ENCODE measurements at regions not wholly inside any gene's neighbourhood (a gene's known extent, or its start where the extent isn't known, plus 50 kb on each side); places are given as distances from the start of the nearest gene placed in this dataset.

DNA sequence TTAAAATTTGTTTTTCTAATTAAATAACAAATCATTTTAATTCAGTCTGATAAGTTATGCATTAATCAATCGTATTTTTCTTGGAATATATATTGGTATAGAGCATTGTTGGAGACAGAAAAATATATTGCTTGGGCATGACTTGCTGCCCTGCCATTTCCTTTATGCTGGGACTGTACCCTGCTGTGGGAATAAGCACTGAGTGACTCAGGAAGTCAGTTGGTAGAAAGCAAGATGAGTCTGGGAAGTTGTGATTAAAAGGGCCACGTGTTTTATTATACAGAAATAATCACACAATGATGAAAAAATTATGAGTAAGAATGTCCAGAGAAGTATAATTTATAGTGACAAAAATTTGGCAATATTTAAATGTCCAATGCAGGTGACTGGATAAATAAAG is 139.5 kb downstream of the KIF18A start:
- DNase-seq = no peak

DNA sequence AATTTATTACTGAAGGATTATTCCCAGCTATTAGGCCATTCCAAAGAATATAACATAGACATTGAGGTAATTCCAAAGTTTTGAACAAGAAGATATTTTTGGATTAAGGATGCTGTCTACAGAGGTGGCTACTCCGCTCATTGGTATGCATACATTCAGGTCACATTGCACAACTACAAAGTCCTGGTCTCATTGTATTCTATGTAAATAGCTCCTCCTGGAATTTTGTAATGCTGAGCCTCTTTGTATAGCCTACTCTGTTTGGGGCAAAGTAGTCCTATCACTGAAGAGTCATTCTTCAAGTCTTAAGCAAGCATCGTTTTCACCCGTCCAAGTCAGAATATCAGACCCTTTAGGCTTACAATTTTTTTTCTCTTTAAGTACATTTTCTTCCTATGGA is 142.4 kb downstream of the KIF18A start:
- DNase-seq = no peak

DNA sequence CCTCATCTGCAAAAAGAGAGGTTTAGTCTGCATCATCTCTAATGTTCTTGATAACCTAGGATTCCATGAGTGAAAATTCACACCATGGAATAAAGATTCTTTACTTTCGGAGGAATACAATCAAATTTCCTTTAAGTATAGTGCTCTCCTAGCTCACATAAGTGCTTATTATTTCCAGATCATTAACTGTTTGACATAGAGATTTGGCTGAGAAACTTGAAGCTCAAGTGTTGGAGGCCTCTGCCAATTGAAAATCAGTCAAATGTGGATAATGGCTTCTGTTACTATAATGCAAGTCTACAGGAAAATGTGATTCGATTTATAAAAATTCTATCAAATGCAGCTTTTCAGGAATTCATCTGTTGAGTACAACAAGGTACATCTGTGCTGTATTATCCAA is 144.6 kb downstream of the KIF18A start:
- DNase-seq = peak; percentile 1

DNA sequence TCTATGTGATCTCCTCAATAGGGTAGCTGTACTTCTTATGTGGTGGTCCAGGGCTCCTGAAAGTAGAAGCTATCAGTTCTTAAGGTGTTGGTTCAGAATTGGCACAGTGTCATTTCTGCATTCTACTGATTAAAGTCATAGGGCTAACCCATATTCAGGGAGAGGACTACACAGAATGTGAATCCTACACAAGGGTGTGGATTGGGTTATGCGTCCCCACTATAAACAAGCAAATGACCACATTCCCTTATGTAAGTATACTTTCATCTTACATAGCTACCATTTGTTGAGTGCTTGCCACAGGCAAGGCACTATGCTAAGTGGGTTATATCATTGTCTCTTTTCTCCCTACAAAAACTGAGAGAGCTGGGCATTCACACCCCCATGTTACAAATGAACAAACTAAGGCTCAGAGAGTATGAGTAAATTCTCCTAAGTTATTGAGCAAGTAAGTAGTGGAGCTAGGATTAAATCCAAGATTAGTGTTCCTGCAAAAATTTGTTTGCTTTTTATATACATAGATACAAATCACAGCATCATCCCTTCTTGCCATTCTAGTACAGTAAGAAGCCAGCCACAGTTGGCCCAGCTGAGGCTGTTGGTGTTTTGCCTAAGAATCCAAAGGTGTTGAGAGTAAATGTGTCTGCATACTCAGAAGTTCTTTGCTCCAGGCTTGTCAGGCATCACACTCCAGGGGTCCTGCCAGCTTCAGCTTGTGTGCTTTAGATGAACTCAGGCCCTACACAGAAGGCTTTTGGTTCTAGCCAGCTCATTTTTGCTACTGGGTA is 157.8 kb downstream of the KIF18A start:
- DNase-seq = no peak

- no peak for DNase-seq
Measured at GRCh38 chr11:27945348-27945747, 162.6 kb downstream of the KIF18A start.

DNA sequence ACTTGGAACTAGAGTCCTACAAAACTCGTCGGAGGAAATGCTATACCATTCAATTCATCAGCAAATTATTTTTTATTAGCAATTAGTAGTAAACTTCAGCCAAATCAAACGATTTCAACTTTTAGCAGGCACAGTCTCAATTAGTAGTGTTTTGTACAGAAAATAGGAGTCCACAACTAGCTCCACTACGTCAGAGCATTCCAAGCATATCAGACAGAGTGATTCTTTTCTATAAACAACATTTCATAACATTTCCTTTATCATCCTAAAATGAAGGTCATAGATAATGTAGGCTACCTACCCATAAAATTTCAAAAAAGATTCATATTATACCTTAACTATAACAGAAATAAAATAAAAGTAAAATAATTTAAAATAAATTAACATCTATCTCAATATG is 169.9 kb downstream of the KIF18A start:
- no peak for DNase-seq

DNA sequence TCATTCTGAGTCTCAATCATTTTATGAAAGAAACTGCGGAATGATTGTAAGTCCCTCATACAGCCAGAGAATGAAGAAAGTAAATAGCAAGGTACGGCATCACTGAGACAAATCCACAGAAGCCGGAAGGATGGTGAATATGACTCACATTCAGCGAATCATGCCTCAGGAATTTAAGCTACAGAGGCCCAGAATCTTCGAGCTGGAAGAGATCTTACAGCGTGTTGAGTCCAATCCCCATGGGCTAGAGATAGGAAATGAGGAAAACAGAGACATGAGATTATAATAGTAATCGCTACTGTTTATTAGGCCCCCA is 173.2 kb downstream of the KIF18A start:
- DNase-seq = no peak

DNA sequence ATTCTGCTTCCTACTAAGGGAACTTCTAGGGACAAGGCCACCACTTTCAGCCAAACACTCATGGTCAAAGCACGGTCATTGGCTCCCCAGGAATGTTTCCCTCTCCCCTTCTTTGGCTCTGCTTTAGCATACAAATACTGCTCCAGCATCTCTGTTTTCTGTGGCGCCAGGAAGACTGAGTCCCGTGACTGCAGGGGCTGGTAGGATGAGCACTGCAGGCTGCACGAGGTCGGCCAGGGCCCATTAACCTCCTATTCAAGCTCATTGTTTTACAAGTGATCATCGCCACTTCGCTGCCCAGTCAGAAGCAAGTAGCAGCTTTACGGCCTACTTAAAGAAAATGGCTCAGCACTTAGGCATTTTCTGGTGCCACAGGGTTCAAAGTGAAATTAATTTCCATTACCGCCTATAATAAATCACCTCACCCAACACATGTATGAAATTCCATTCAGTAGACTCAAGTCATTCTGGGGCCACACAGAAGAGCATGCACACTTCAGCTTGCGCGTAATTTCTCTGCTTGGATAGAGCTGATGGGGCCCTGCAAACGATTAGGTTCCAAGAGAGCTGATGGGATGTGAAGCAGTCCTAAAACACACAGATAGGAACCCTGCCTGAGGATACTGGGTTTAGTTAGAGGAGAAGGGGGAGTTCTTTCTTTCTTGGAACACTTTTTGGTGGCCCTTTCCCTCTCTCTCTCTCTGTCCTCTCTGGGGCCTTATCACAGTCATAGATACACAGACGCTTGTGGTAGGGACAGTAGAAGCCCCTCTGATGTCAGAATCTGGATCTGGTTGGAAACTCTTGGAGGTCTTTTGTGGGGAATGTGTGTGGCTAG is 173.7 kb downstream of the KIF18A start:
- DNase-seq = no peak

DNA sequence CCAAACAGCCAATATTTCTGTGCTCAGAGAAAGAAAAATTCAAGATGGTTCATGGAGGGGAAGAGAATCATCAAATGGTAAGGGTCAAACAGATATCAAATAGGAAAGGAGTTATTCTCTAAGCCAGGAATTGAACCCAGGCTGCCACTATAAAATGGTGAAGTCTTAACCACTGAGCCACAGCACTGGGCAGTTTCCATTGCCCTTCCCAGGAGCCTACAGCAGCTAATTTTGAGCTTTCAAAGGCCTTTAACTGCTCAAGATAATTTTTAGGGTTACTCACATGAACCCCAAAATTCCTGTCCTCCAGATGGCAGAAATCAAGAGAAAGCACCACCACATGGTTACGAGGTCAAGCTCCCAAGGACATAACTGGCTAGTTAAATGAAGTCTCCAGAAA is 176.2 kb downstream of the KIF18A start:
- DNase-seq = no peak

- DNase-seq = no peak
Measured at GRCh38 chr11:27930946-27931345, 177.0 kb downstream of the KIF18A start.

DNA sequence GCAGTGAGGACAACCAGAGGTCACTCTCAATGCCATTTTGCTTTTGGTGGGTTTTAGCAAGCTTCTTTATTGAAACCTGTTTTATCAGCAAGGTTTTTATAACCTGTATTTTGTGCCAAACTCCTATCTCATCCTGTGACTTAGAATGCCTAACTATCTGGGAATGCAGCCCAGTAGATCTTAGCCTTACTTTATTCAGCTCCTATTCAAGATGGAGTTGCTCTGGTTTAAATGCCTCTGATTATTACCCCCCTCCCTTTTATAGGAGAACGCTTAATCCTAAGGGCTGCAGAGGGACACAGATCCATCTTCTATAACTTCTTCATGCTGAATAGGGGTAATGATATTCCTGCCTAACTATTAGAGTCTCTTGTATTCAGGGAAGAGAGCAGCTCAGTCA is 179.1 kb downstream of the KIF18A start:
- no peak for DNase-seq

DNA sequence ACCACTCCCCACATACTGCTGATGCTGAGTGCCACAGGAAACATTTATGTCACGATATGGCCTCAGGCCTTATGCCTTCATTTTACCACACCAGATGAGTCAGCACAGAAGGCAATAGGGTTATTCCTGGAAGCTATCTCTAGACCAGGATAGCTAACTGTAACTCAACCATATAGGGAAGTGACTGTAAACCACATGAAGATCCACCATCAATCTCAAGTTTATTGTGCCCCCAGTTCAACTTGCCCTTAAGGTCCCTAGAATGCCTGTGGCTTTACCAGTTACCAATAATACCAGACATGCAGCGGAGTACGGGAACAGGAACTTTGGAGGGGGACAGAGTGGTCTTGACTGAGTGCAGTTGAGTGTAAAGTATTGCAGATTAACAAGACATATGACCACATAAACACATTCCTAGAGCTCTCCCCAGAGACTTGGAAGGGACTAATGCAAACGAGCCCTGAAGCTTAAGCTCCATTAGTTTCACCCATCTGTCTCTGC is 180.9 kb downstream of the KIF18A start:
- DNase-seq = no peak

DNA sequence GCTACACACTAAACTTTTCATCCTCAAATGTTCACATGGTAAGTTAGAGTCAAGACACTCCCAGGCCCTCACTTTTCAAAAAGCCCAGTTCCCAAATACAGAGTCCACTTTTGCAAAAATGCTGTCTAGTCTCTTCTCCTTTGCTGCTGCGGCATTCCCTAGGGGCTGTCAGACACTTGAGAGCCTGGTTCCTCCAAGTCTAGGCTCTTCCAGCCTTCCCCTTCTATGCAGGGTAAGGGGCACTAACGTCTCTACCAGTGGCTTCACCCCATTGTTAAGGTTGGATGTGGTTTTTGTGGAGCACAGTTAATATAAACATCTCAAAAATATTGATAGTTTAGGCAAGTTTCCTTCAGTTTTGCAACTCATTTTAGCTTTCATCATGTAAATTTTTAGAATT is 181.5 kb downstream of the KIF18A start:
- no peak for DNase-seq

DNA sequence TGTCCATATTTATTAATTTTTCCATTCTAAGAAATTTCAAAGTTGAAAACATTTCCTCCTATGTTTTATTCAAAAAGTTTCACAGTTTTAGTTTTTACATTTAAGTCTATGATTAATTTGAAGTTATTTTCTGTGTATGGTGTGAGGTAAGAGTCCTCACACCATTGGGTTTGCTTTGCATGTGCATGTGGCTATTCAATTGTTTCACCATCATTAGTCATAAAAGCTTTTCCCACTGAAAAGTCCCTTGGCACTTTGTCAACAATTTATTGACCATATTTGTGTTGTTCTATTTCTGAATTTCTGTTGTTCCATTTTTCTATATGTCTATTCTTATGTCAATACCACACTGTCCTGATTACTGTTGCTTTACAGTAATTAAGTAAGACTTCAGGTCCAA is 186.5 kb downstream of the KIF18A start:
- no peak for DNase-seq

GRCh38 chr11:27916541-27917100 is 191.3 kb downstream of the KIF18A start:
- no peak for DNase-seq

DNA sequence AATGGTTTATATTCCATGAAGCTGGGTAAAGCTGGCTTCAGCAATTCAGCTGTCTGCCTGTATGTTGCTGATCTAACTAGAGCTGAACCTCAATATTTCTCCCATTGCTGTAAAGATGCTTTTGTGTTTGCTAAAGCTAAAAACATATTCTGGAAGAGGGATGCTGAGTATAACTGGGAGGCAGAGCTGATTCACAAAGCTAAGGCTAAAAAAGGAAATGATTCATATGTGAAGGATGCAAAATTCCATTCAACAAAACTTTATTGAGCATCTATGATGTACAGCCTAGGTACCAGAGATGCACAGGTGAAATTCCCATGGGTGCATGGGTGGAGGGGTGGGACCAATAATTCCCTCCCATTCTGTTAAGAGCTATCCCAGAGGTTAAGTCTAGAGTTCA is 193.9 kb downstream of the KIF18A start:
- DNase-seq = no peak

GRCh38 chr11:27913650-27914049 is 194.3 kb downstream of the KIF18A start:
- no peak for DNase-seq

DNA sequence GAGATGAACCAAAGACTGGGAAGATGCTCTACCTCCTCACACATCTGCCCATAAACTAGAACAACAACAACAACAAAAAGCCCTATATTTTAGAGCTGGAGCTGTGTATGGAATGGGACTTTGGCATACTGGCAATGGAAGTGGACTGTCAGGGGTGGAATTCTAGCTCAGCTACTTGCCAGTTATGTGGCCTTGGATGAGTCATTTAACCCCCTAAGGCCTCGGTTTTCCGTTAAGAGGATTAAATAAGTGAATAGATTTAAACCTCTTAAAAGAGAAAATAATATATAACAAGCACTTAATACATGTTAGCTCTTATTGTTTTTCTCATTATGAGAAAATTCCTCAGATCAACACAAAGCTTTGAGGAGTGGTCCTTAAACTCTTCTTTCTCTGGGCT is 195.0 kb downstream of the KIF18A start:
- no peak for DNase-seq

GRCh38 chr11:27910186-27910931 is 197.6 kb downstream of the KIF18A start:
- DNase-seq = no peak

DNA sequence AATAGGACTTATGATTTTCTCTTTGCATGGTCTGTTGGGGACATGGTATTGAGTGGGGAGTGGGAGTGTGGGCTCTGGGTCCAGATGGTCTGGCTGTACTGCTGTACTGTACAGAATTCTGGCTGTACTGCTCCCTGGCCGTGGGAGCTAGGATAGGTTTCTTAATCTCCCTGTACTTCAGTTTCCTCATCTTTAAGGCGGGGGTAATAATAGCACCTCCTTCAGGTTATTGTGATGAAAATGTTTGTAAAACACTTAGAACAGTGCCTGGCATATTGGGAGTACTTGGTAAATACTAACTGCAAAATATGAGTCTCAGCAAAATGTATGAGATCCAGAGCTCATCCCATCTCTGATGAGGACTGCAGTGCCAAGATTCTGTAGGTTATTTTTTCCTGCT is 198.6 kb downstream of the KIF18A start:
- no peak for DNase-seq

DNA sequence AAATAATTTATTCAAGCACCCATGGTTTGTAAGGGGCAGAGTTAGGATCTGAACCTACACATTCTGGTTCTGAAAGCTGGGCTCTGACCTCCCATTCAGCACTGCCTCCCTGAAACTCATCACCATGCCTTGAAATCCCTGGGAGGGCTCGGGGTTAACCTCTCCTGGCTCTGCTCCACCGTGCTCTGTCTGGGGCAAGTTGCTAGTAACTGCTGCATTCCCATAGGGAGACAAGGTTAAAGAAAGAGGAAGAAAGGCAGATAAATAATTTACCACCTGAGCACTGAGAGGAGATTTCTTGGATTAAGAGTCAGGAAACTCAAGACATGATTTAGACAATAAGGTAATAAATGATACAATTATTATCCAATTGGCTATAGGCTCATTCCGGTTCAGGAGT is 199.3 kb downstream of the KIF18A start:
- no peak for DNase-seq

DNA sequence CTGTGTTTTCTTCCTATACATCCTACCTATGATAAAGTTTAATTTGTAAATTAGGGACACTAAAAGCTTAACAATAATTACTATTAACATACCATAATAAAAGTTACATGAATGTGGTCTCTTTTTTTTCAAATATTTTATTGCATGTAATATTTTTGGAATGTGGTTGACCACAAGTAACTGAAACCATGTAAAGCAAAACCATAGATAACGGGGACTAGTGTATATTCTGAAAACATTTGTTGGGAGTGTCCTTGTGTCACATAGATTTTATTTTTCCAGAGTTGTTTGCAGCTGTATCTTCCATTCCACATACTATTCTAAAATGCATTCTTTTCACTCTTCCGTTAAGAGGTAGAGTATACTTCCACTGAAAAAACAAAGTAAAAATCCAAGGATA is 200.4 kb downstream of the KIF18A start:
- DNase-seq = no peak

DNA sequence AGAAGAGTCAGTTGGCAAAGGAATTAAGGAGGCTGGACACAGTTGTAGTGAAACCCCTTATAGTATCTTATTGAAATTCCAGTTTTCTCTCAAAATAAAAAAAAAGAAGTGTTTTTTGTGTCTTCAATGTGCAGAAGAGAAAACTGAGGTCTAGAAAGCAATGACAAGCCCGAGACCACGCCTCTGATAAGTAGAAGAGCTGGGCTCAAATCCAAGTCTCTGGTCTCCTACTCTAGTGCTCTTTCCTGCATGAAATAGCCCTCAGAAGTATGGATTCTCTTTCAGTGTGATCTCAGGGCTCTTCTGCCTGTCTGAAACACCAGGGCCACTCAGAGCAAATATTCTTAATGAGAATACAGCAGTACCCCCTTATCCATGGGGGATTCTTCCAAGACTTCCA is 200.9 kb downstream of the KIF18A start:
- no peak for DNase-seq
